PC-9 (cell line): ENCODE measurements at regions not wholly inside any gene's neighbourhood (a gene's known extent, or its start where the extent isn't known, plus 50 kb on each side); places are given as distances from the start of the nearest gene placed in this dataset.
"Not testable (repeated sequence)": the region's sequence is repeated elsewhere in the genome, so short reads cannot be mapped to it uniquely, and the experiment has no call there.

Source experiments
- BruUV-seq: library from RNA; stranded (reverse); fragments of 400-500 nt; replicated peaks from 2 replicates; lab custom pipeline; 2021; lab: Mats Ljungman, UMichigan
- CTCF ChIA-PET: fragments of 300-600 bp; sonication (Branson Sonifier 250); formaldehyde crosslinking; loops from one replicate; lab custom pipeline; 2022; ENCODE audit warnings: antibody characterized with exemption; lab: Charles Lee
- POLR2A ChIA-PET: fragments of 300-600 bp; sonication (Branson Sonifier 250); formaldehyde crosslinking; loops from one replicate; lab custom pipeline; 2022; ENCODE audit warnings: antibody characterized with exemption; ENCODE audit not compliant: unreplicated experiment; lab: Charles Lee
- DNase-seq, 2 experiments: peaks; one replicate each; pipeline versions ENCODE4 v3.0.0 to v3.0.0-alpha.2; 2015 to 2022; ENCODE audit warnings: mixed read lengths in 1 of 2
- H2AFZ ChIP-seq: fragments of 200-600 bp; sonication (generic); 2 replicates; pipeline ENCODE4 v1.8.1; 2017; ENCODE audit warnings: antibody characterized with exemption
- H3F3A ChIP-seq: fragments of 200-600 bp; sonication (generic); 2 replicates; pipeline ENCODE4 v1.8.1; 2017; ENCODE audit warnings: antibody characterized with exemption, mild to moderate bottlenecking, low read depth; ENCODE audit not compliant: insufficient read depth
- H3K27ac ChIP-seq: fragments of 200-600 bp; sonication (generic); 2 replicates; pipeline ENCODE4 v1.6.1; 2016; ENCODE audit warnings: mixed run types
- H3K27me3 ChIP-seq: fragments of 200-600 bp; sonication (generic); 2 replicates; pipeline ENCODE4 v1.6.1; 2016; ENCODE audit warnings: low read depth, mixed run types; ENCODE audit not compliant: insufficient read depth
- H3K36me3 ChIP-seq: fragments of 200-600 bp; sonication (generic); 2 replicates; pipeline ENCODE4 v1.6.1; 2016; ENCODE audit warnings: low read depth, mixed run types
- H3K4me1 ChIP-seq: fragments of 200-600 bp; sonication (generic); replicated peaks from 2 replicates; pipeline ENCODE4 v1.6.1; 2016; ENCODE audit warnings: mixed run types; ENCODE audit not compliant: insufficient read depth
- H3K4me2 ChIP-seq: fragments of 200-600 bp; sonication (generic); 2 replicates; pipeline ENCODE4 v1.6.1; 2017; ENCODE audit warnings: mixed run types
- H3K4me3 ChIP-seq: fragments of 200-600 bp; sonication (generic); 2 replicates; pipeline ENCODE4 v1.6.1; 2016; ENCODE audit warnings: mixed run types
- H3K79me2 ChIP-seq: fragments of 200-600 bp; sonication (generic); 2 replicates; pipeline ENCODE4 v1.6.1; 2017; ENCODE audit warnings: low read depth, mixed run types
- H3K9me2 ChIP-seq: fragments of 200-600 bp; sonication (generic); 2 replicates; pipeline ENCODE4 v1.8.1; 2017; ENCODE audit warnings: mild to moderate bottlenecking; ENCODE audit not compliant: insufficient read depth
- H3K9me3 ChIP-seq: fragments of 200-600 bp; sonication (generic); 2 replicates; pipeline ENCODE4 v1.8.1; 2016; ENCODE audit warnings: low read depth; ENCODE audit not compliant: insufficient read depth
- H4K20me1 ChIP-seq: fragments of 200-600 bp; sonication (generic); 2 replicates; pipeline ENCODE4 v1.8.1; 2017; ENCODE audit not compliant: insufficient read depth
- CTCF ChIP-seq: fragments of 200-600 bp; sonication (generic); conservative IDR thresholded peaks from 2 replicates; pipeline ENCODE4 v1.6.1; 2017; ENCODE audit warnings: mixed run types, antibody characterized with exemption, mild to moderate bottlenecking, moderate library complexity
- EZH2 ChIP-seq: fragments of 200-600 bp; sonication (generic); IDR thresholded peaks from 2 replicates; pipeline ENCODE4 v1.8.0; 2017; ENCODE audit warnings: antibody characterized with exemption, low read depth
- intact Hi-C: fragments of 100-400 bp; cut with micrococcal nuclease; formaldehyde crosslinking; loops from one replicate; pipeline ENCODE4 v1.10.0; 2022; ENCODE audit not compliant: unreplicated experiment

- Histone ChIP-seq H3K27me3 (no peaks in the 10 kb centered on the region), H3K4me1 (peaks cover 28% of the 10 kb centered on the region), H3K9me2 (no peaks in the 10 kb centered on the region), H4K20me1 (no peaks in the 10 kb centered on the region), H2AFZ (no peak overlapping the region), H3K27ac (no peak overlapping the region; the same call in 1 of the 2 replicates), H3K79me2 (no peaks in the 10 kb centered on the region), H3K36me3 (no peaks in the 10 kb centered on the region), H3K4me3 (no peak overlapping the region), H3K9me3 (peaks cover 7% of the 10 kb centered on the region; the same call in 1 of the 2 replicates), H3K4me2 (no peak overlapping the region), H3F3A (peaks cover 5% of the 10 kb centered on the region)
- ChIA-PET POLR2A (interaction anchor here (0.6 to 0.7 kb wide), 2 partner anchors 87 to 342 kb away, joined by 4 to 10 read pairs; no protein-coding TSS in a partner anchor), CTCF (interaction anchor here (0.5 kb wide), 1 partner anchor 11 kb away, joined by 7 read pairs; no protein-coding TSS in a partner anchor)
- no TSS peak for BruUV-seq
- no peak for DNase-seq
- no peak for TF ChIP-seq CTCF
- intact Hi-C loops: loop anchor here (5.0 kb wide), 3 partner anchors 64 to 319 kb away; no protein-coding TSS in a partner anchor
These were observed 146.9 kb upstream of the KRR1 start for GRCh38 chr12:75658286-75658685.

GRCh38 chr12:75657831-75658230, 146.4 kb upstream of the KRR1 start:
- CTCF ChIA-PET: interaction anchor here (0.5 kb wide), 2 partner anchors 11 to 99 kb away, joined by 7 read pairs; no protein-coding TSS in a partner anchor
- H3K27ac ChIP-seq: no peak overlapping the region; the same call in 1 of the 2 replicates
- intact Hi-C loops: loop anchor here (2.0 to 5.0 kb wide), 6 partner anchors 64 to 319 kb away; no protein-coding TSS in a partner anchor

GRCh38 chr12:75657354-75657753, 145.9 kb upstream of the KRR1 start:
- intact Hi-C loops: loop anchor here (2.0 to 5.0 kb wide), 6 partner anchors 65 to 320 kb away; no protein-coding TSS in a partner anchor
- H3K27ac ChIP-seq: peak overlapping the region; percentile 85
- H3F3A ChIP-seq, H3K9me2 ChIP-seq, H3K36me3 ChIP-seq, H4K20me1 ChIP-seq, H3K79me2 ChIP-seq, H3K4me3 ChIP-seq, BruUV-seq, H3K27me3 ChIP-seq: not testable (repeated sequence)
- peak overlapping the region; percentile 54; the same call in 1 of the 2 replicates for H2AFZ ChIP-seq
- peak overlapping the region; percentile 50; the same call in 1 of the 2 replicates for H3K4me2 ChIP-seq
- peaks cover 28% of the 10 kb centered on the region for H3K4me1 ChIP-seq
- POLR2A ChIA-PET: interaction anchor here (0.6 kb wide), 1 partner anchor 320 kb away, joined by 4 read pairs; no protein-coding TSS in a partner anchor
- H3K9me3 ChIP-seq: peaks cover 12% of the 10 kb centered on the region; the same call in 1 of the 2 replicates
- peak in 1 of 2 experiments; percentile 56 for DNase-seq
- CTCF ChIA-PET: interaction anchor here (0.5 to 0.8 kb wide), 2 partner anchors 100 to 266 kb away, joined by 3 to 7 read pairs; partner anchors contain the start of gene GLIPR1L2

More at GRCh38 chr12:75657831-75658230, 146.4 kb upstream of the KRR1 start:
- H3K4me2 ChIP-seq: no peak overlapping the region
- peaks cover 28% of the 10 kb centered on the region for H3K4me1 ChIP-seq
- peaks cover 5% of the 10 kb centered on the region for H3F3A ChIP-seq
- no peaks in the 10 kb centered on the region for H3K79me2 ChIP-seq
- peaks cover 10% of the 10 kb centered on the region; the same call in 1 of the 2 replicates for H3K9me3 ChIP-seq
- no peak overlapping the region for H3K4me3 ChIP-seq
- DNase-seq: no peak
- H3K27me3 ChIP-seq: no peaks in the 10 kb centered on the region
- H3K36me3 ChIP-seq: no peaks in the 10 kb centered on the region
- no peak overlapping the region for H2AFZ ChIP-seq
- POLR2A ChIA-PET: interaction anchor here (0.6 kb wide), 1 partner anchor 342 kb away, joined by 4 read pairs; no protein-coding TSS in a partner anchor
- no peaks in the 10 kb centered on the region for H3K9me2 ChIP-seq
- TF ChIP-seq CTCF (no peak), EZH2 (no peak)
- no peaks in the 10 kb centered on the region for H4K20me1 ChIP-seq
- BruUV-seq: no TSS peak
